NOMO-1 treated with DMSO at 0.1 percent for 48 hours (cell line): ENCODE measurements at regions not wholly inside any gene's neighbourhood (a gene's known extent, or its start where the extent isn't known, plus 50 kb on each side); places are given as distances from the start of the nearest gene placed in this dataset.
"Not testable (repeated sequence)": the region's sequence is repeated elsewhere in the genome, so short reads cannot be mapped to it uniquely, and the experiment has no call there.

Experiments used
- DNase-seq: peaks from one replicate; lab custom pipeline; 2025; ENCODE audit not compliant: unreplicated experiment; lab: John Stamatoyannopoulos, UW

- no peak for DNase-seq
Observed at GRCh38 chr12:105423237-105423636, 92.7 kb downstream of the C12orf75 start.

DNA sequence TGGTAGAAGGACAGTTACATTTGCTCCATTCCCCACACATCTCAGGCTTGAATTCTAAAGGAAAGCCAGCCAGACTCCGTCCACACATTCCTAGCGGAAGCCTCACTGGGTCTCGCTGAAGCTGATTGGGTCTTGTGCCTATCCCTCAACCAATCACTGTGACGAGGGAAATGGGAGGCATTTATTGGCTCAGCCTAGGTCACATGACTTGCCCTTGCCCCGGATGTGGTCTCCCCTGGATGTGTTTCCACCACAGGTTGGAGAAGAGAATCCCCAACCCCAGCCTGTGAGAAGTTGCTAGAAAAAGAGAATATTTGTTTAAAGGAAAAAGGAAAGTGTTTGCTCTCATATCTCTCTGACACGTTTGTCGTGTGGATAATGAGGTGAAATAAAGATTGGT, 93.4 kb downstream of the C12orf75 start:
- no peak for DNase-seq

DNA sequence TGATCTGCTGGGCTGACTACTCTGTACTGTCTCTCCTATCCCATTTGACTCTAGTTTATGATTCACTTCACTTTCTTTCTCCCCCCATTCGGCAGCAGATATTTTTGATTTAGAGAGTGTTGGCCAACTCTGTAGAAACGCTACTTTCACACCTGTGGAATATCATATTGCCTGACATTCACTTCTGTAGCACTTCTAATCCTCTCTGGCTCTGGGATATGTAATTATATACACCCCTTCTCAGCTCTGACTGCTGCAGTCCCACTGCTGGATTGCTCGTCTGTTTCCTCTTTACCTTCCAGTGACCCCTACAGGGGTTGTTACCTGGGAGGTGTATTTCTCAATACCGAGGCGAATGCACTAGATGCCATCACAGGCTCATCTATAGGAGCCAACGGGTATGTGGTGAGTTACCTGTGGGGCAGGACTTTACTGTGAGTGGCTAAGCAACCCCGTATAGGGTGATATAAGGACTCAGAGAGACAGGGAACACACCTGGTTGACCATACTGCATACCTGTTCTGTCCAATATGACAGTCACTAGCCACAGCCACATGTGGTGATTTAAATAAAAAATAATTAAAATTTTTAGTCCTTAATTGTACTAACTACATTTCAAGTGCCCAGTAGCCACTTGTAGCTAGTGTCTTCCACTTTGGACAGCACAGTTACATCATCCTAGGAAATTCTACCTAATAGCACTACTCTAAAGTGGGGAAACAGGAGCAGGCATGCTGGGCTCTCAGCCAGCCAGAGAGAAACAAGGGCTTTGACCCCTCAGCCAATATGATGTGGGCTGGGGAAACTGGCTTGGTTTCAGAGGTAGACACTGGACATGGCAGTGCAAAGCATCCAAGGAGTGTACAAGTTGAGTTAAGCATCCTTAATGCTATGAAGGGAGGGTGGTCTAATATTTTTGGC, 95.0 kb downstream of the C12orf75 start:
- DNase-seq = no peak

DNA sequence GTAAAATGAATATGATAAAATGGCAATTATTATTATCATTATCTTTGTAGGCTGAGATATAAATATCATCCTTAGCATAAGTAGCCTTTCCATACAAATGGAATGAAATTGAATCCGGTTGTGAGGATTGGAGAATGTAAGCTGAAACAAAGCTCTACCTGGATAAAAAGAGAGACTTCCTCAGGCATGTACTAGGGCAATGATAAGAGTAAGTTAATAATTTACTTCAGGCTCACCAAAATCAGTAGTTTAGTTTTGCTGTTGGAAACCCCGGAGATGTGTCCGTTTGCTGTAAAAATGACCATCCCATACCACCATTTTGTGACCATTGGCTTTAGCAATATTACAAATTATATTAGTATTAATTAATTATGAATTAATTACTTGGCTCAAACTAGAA, 96.3 kb downstream of the C12orf75 start:
- DNase-seq = no peak

- no peak for DNase-seq
Observed at GRCh38 chr12:105427883-105428282, 97.4 kb downstream of the C12orf75 start.

DNA sequence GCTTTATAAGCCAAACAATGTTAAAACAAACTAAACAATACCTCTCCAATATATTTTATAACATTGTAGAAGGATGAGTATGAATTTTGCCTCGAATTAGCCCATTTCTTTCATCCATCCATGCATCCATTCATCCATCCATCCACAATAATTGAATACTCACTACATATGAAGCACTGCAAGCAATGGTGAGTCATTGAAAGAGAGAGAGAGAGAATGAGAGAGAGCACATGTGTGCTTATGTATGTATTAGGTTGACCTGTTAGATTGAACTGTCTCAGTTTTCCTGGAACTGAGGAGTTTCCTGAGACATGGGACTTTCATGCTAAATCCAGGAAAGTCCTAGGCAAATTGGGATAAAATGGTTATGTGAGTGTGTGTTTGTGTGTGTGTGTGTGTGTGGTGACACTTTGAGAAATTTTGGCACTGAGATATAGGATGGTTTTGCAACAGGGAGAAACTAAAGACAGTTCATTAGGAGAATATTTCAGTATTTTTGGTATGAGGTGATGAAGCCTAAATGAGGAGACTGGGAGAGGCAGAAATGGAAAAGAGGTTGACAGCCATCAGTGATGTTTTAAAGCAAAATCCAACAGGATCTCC, 98.4 kb downstream of the C12orf75 start:
- DNase-seq = no peak

- DNase-seq = no peak
Observed at GRCh38 chr12:105429511-105429910, 99.0 kb downstream of the C12orf75 start.

GRCh38 chr12:105431537-105432100, 101.1 kb downstream of the C12orf75 start:
- DNase-seq = no peak

DNA sequence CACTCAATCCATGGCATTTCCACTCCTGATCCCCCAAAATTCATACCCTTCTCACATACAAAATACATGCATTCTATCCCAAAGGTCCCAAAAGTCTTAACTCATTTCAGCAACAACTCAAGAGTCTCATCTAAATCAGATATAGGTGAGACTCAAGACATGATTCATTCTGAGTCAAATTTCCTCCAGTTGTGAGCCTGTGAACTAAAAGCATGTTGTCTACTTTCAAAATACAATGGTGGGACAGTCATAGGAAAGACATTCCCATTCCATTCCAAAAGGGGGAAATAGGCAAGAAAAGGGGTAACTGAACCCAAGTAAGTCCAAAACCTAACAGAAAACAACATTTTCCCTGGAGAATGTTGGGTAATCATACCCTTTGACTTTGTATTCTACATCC, 103.3 kb downstream of the C12orf75 start:
- DNase-seq = no peak

GRCh38 chr12:105436636-105437035, 106.1 kb downstream of the C12orf75 start:
- no peak for DNase-seq

DNA sequence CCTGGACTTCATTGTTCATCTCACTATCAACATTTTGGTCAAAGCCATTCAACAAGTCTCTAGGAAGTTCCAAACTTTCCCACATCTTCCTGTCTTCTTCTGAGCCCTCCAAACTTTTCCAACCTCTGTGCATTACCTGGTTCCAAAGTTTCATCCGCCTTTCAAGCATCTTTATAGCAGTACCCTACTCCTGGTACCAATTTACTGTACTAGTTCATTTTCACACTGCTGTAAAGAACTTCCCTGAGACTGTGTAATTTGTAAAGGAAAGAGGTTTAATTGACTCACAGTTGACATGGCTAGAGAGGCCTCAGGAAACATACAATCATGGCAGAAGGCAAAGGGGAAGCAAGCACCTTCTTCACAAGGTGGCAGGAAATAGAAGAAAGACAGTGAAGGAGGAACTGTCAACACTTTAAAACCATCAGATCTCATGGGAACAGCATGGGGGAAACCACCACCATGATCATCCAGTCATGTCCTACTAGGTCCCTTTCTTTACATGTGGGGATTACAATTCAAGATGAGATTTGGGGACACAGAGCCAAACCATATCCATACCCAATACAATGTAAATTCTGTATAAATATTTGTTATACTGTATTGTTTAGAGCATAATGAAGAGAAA, 109.7 kb downstream of the C12orf75 start:
- DNase-seq = no peak

DNA sequence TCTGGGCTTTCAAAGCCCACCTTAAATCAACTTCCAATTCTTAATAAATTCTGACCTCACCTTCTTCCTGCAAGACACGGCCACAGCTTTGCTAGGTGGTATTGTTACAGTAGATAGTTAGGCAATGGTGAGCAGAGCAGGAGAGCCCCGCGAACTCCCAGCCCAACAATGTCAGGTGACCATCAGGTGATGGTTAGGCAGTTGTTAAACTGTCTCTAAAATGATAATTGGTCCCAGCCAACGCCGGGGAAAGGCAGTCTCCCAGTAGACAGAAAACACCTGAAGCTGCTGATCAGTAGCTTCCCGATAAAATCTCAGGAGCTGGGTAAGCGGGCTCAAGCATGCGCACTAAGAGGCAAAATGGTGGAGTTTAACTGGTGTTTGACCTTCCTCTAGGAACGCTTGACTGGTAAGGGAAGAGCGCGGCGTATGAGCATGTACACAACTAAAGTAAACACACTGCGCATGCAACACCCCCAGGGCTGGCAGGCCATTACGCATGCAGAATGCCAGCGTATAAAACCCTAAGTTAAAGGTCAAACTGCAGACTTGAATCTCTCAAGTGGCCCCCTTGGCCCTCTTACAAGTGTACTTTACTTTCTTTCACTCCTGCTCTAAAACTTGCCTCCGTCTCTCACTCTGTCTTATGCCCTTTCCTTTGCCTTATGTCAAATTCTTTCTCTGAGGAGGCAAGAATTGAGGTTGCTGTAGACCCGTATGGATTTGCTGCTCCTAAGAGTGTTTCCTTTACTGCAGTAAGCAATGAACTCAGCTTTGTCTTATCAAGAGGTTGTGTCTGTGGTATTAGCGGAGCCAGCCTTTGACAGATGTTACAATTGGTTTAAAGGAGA, 113.5 kb downstream of the C12orf75 start:
- DNase-seq = no peak

GRCh38 chr12:105444653-105445102, 114.2 kb downstream of the C12orf75 start:
- no peak for DNase-seq

DNA sequence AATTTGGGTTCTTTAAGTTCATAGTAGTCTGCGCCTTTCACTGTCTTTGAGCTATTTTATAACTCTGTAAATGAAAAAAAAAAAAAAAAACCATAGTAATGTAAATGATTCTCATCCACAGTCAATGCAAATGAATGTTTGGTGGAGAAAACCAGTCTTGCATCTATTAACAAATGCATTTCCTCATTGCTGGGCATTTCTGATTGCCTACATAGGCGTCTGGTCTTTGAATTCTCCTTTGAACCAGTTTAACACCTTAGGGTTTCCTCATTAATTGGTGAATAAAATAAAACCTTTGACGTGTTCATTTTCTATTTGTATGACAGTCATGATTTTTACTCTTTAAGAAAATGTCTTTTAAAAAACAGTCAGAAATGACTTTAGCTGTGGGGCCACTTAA, 114.8 kb downstream of the C12orf75 start:
- DNase-seq = no peak

GRCh38 chr12:105445649-105446048, 115.2 kb downstream of the C12orf75 start:
- no peak for DNase-seq

DNA sequence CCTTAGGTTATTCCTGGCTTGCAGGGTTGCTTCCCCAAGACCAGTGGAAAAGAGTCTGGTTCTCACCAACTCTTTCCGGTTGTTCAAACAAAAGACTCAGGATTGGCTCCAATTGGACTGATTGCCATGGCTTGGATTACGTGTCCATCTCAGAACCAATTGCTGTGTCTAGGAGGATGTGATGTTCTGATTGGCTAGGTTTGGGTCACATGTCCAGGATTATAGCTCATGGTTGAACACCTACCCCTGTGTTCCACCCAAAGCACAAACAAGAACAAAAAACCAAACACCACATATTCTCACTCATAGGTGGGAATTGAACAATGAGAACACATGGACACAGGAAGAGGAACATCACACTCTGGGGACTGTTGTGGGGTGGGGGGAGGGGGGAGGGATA, 116.0 kb downstream of the C12orf75 start:
- DNase-seq = not testable (repeated sequence)

GRCh38 chr12:105449431-105449830, 118.9 kb downstream of the C12orf75 start:
- DNase-seq = no peak

DNA sequence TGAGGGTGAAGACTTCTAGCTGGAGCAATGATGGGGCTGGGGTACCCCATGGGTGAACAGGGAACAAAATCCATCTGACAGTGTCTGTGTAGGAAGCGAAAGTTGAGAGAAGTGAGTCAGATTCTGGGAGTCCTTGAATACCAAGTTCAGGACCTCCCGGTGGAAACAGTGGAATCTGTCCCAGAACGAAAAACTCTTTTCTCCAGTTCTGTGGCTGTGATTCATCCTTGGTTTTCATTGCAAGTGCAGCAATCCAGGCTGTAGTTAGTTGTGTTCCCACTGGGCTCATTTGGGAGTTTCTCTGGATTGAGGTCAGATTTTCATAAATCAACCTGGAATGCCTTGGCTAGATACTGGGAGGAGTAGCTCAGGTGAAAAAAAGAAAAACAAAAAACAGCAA, 120.7 kb downstream of the C12orf75 start:
- DNase-seq = no peak

GRCh38 chr12:105451798-105452197, 121.3 kb downstream of the C12orf75 start:
- no peak for DNase-seq

GRCh38 chr12:105453316-105453715, 122.8 kb downstream of the C12orf75 start:
- no peak for DNase-seq

GRCh38 chr12:105454688-105455087, 124.2 kb downstream of the C12orf75 start:
- no peak for DNase-seq
